ENCODE measurements at regions not wholly inside any gene's neighbourhood (a gene's known extent, or its start where the extent isn't known, plus 50 kb on each side); places are given as distances from the start of the nearest gene placed in this dataset.

GRCh38 chr1:96569288-96569687, 152.3 kb upstream of the PTBP2 start:
- no peaks in the 10 kb centered on the region for H3K27me3 ChIP-seq (ENCODE audit: insufficient read depth, poor library complexity, severe bottlenecking)
- no peak for TF ChIP-seq SPI1 (IDR thresholded peaks at IDR 0.05; ENCODE audit: borderline replicate concordance, low read depth)
- TF ChIP-seq GABPA (IDR thresholded peaks at IDR 0.05; ENCODE audit: low read depth), result no peak
- no peak for TF ChIP-seq CTCF (IDR thresholded peaks at IDR 0.05; ENCODE audit: insufficient read depth, low read length)
- no peak for TF ChIP-seq POLR2AphosphoS5 (IDR thresholded peaks at IDR 0.05; ENCODE audit: low read depth)
- TF ChIP-seq, protein P1, sequence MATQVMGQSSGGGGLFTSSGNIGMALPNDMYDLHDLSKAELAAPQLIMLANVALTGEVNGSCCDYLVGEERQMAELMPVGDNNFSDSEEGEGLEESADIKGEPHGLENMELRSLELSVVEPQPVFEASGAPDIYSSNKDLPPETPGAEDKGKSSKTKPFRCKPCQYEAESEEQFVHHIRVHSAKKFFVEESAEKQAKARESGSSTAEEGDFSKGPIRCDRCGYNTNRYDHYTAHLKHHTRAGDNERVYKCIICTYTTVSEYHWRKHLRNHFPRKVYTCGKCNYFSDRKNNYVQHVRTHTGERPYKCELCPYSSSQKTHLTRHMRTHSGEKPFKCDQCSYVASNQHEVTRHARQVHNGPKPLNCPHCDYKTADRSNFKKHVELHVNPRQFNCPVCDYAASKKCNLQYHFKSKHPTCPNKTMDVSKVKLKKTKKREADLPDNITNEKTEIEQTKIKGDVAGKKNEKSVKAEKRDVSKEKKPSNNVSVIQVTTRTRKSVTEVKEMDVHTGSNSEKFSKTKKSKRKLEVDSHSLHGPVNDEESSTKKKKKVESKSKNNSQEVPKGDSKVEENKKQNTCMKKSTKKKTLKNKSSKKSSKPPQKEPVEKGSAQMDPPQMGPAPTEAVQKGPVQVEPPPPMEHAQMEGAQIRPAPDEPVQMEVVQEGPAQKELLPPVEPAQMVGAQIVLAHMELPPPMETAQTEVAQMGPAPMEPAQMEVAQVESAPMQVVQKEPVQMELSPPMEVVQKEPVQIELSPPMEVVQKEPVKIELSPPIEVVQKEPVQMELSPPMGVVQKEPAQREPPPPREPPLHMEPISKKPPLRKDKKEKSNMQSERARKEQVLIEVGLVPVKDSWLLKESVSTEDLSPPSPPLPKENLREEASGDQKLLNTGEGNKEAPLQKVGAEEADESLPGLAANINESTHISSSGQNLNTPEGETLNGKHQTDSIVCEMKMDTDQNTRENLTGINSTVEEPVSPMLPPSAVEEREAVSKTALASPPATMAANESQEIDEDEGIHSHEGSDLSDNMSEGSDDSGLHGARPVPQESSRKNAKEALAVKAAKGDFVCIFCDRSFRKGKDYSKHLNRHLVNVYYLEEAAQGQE (IDR thresholded peaks at IDR 0.05; ENCODE audit: insufficient replicate concordance, low read depth), result no peak

GRCh38 chr1:96579636-96580035, 141.9 kb upstream of the PTBP2 start:
- peak in 1 of 2 experiments; percentile 40 for DNase-seq (ENCODE audit: low read depth in 1 of 2, low spot score in 1 of 2)
- H3K27me3 ChIP-seq (ENCODE audit: insufficient read depth, poor library complexity, severe bottlenecking), result no peaks in the 10 kb centered on the region

More at GRCh38 chr1:96569288-96569687, 152.3 kb upstream of the PTBP2 start:
- no peak for DNase-seq (ENCODE audit: low read depth in 1 of 2, low spot score in 1 of 2)
- no peak overlapping the region for H3K4me3 ChIP-seq (replicated peaks; ENCODE audit: insufficient read depth, low read length)
- no peak overlapping the region for H3K27ac ChIP-seq (replicated peaks)

GRCh38 chr1:96580920-96581319, 140.7 kb upstream of the PTBP2 start:
- H3K27ac ChIP-seq (replicated peaks), result no peak overlapping the region
- TF ChIP-seq POLR2AphosphoS5 (IDR thresholded peaks at IDR 0.05; ENCODE audit: low read depth), result no peak
- TF ChIP-seq, protein P1 (IDR thresholded peaks at IDR 0.05; ENCODE audit: insufficient replicate concordance, low read depth), result no peak
- no peak for TF ChIP-seq CTCF (IDR thresholded peaks at IDR 0.05; ENCODE audit: insufficient read depth, low read length)
- no peak for TF ChIP-seq GABPA (IDR thresholded peaks at IDR 0.05; ENCODE audit: low read depth)
- no peak for DNase-seq (ENCODE audit: low read depth in 1 of 2, low spot score in 1 of 2)
- H3K27me3 ChIP-seq (ENCODE audit: insufficient read depth, poor library complexity, severe bottlenecking), result no peaks in the 10 kb centered on the region
- no peak overlapping the region for H3K4me3 ChIP-seq (replicated peaks; ENCODE audit: insufficient read depth, low read length)

More at GRCh38 chr1:96579636-96580035, 141.9 kb upstream of the PTBP2 start:
- H3K4me3 ChIP-seq (replicated peaks; ENCODE audit: insufficient read depth, low read length), result no peak overlapping the region
- H3K27ac ChIP-seq (replicated peaks), result no peak overlapping the region
- TF ChIP-seq POLR2AphosphoS5 (IDR thresholded peaks at IDR 0.05; ENCODE audit: low read depth), result no peak
- TF ChIP-seq GABPA (IDR thresholded peaks at IDR 0.05; ENCODE audit: low read depth), result no peak
- TF ChIP-seq, protein P1 (IDR thresholded peaks at IDR 0.05; ENCODE audit: insufficient replicate concordance, low read depth), result no peak
- no peak for TF ChIP-seq CTCF (IDR thresholded peaks at IDR 0.05; ENCODE audit: insufficient read depth, low read length)
- TF ChIP-seq SPI1 (IDR thresholded peaks at IDR 0.05; ENCODE audit: borderline replicate concordance, low read depth), result no peak
